Heart left ventricle (tissue), 16 donors: ENCODE measurements at regions not wholly inside any gene's neighbourhood (a gene's known extent, or its start where the extent isn't known, plus 50 kb on each side); places are given as distances from the start of the nearest gene placed in this dataset.

Source experiments
- ATAC-seq, 4 donors: fragments of 200-7000 bp; cut with Tn5 transposase; one replicate each; pipeline ENCODE4 v1.9.1; 2020 to 2022; ENCODE audit warnings: moderate library complexity in 4 of 4, mild to moderate bottlenecking in 3 of 4, moderate number of reproducible peaks in 1 of 4
- DNase-seq, 5 donors: peaks; one replicate each; pipeline ENCODE4 v3.0.0-alpha.2; 2020
- H3K27ac ChIP-seq, 12 donors: fragments of 200-600 bp; sonication (generic) in 4 of 12; one replicate each; pipeline versions ENCODE4 v1.5.0 to v1.8.0; 2016 to 2022; ENCODE audit warnings: mild to moderate bottlenecking in 2 of 12
- H3K27me3 ChIP-seq, 9 donors: fragments of 200-600 bp; sonication (generic) in 2 of 9; one replicate each; pipeline versions ENCODE4 v1.5.1 to v1.8.0; 2016 to 2022; ENCODE audit warnings: mild to moderate bottlenecking in 3 of 9
- H3K36me3 ChIP-seq, 9 donors: fragments of 200-600 bp; sonication (generic) in 2 of 9; one replicate each; pipeline versions ENCODE4 v1.5.0 to v1.8.0; 2018 to 2022; ENCODE audit warnings: mild to moderate bottlenecking in 2 of 9
- H3K4me1 ChIP-seq, 12 donors: fragments of 200-600 bp; sonication (generic) in 4 of 12; one replicate each; pipeline versions ENCODE4 v1.5.0 to v1.8.0; 2016 to 2022; ENCODE audit warnings: mild to moderate bottlenecking in 3 of 12
- H3K4me3 ChIP-seq, 12 donors: fragments of 200-600 bp; sonication (generic) in 4 of 12; one replicate each; pipeline versions ENCODE4 v1.5.0 to v1.8.0; 2017 to 2022; ENCODE audit warnings: mild to moderate bottlenecking in 9 of 12, moderate library complexity in 4 of 12
- H3K9me3 ChIP-seq, 12 donors: fragments of 200-600 bp; sonication (generic) in 4 of 12; one replicate each; pipeline versions ENCODE4 v1.5.0 to v1.8.0; 2016 to 2022; ENCODE audit warnings: mild to moderate bottlenecking in 1 of 12
- POLR2A ChIP-seq, 2 donors: fragments of 450-650 bp; IDR thresholded peaks; one replicate each; pipeline ENCODE4 v1.6.1; 2017; ENCODE audit warnings: antibody characterized with exemption in 2 of 2, mild to moderate bottlenecking in 2 of 2, moderate library complexity in 2 of 2
- WGBS, 4 donors: extraction: QIAGEN DNeasy Blood & Tissue Kit in 2 of 4; methylation state at CpG; one replicate each; pipeline versions ENCODE4 v1.1.5 to v1.1.7; 2013 to 2018; 5-methylcytosine and 5-hydroxymethylcytosine counted together
- intact Hi-C, 10 donors: fragments of 100-400 bp; cut with DNase I; formaldehyde crosslinking; loops; one replicate each; pipeline versions ENCODE4 v1.11.1 to v1.14.2; 2022
- TF ChIP-seq, protein P1 (sequence below), 12 donors: fragments of 200-600 bp; sonication (generic) in 4 of 12; IDR thresholded peaks; one replicate each; pipeline versions ENCODE4 v1.5.0 to v1.8.0; 2018 to 2022; ENCODE audit warnings: antibody characterized with exemption in 12 of 12, mild to moderate bottlenecking in 5 of 12
- donor health status: ischemic (EF 13 %, LVEDD 7.1; RV severe dilation, severe dysfunction).
- donor health status: healthy with polysubstance abuse.
- donor health status: DM: no; HTN: yes; CAD: no.
- donor health status: DM: no; HTN: no; CAD: no.
- donor health status: ischemic (EF 25% LVEDD 6.9; RV normal size, moderate dysfunction).
- donor health status: ischemic (EF 25% LVEDD 5.7; RV mildly dilated, moderate dysfunction).
- donor health status: healthy.
- donor health status: DM: yes; HTN: yes; CAD: no.
- donor health status: ischemic (EF 35%, LVEDD 5.7; RV mildly dilated, moderate dysfunction).
- donor health status: nonischemic (EF 11% LVEDD 7.7; RV severe dilation, severe dysfunction).
- donor health status: DM: yes; HTN: yes; CAD: no.
- donor health status: PGD.
- donor health status: ischemic (EF 29% LVEDD 5.4; RV normal size, mild dysfunction).
- donor health status: nonischemic (EF 23%, LVEDD 6.1; RV moderate dilation, normal function).

- Histone ChIP-seq H3K36me3 (no peaks in the 10 kb centered on the region), H3K4me3 (no peak overlapping the region), H3K4me1 (no peaks in the 10 kb centered on the region), H3K27me3 (peaks cover 0 to 3% (median 0%) of the 10 kb centered on the region in 9 donors), H3K9me3 (no peaks in the 10 kb centered on the region), H3K27ac (no peak overlapping the region)
- DNase-seq = no peak
- 0 to 50% (median 20%) methylated on average over 1 of the region's 1 CpG for WGBS, 4 donors
- ATAC-seq = no peak
- intact Hi-C loops = no loop called here
- TF ChIP-seq, protein P1, sequence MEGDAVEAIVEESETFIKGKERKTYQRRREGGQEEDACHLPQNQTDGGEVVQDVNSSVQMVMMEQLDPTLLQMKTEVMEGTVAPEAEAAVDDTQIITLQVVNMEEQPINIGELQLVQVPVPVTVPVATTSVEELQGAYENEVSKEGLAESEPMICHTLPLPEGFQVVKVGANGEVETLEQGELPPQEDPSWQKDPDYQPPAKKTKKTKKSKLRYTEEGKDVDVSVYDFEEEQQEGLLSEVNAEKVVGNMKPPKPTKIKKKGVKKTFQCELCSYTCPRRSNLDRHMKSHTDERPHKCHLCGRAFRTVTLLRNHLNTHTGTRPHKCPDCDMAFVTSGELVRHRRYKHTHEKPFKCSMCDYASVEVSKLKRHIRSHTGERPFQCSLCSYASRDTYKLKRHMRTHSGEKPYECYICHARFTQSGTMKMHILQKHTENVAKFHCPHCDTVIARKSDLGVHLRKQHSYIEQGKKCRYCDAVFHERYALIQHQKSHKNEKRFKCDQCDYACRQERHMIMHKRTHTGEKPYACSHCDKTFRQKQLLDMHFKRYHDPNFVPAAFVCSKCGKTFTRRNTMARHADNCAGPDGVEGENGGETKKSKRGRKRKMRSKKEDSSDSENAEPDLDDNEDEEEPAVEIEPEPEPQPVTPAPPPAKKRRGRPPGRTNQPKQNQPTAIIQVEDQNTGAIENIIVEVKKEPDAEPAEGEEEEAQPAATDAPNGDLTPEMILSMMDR (IDR thresholded peaks at IDR 0.05) = no peak
- TF ChIP-seq POLR2A (IDR thresholded peaks at IDR 0.05) = no peak
These were observed 274.1 kb upstream of the EDNRB start for GRCh38 chr13:78192716-78193115.

DNA sequence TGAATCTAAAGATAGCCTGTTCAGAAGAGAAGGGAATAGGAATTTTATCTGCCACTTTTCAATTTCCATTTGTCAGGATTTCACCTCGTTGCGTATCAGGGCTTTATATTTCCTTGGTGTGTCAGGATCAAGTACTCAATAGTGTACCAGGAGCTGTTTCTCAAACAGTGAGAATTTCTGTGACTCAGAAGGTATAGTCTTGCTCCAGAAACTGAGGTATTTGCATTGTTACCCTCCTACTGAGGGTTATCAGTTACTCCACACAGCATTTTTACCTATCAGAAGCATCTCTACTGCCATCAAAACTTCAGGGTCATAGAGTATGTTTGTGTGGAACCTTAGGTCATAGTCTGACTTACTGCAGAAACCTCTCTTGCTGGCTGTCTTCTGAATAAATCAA, 271.7 kb upstream of the EDNRB start:
- WGBS, 4 donors = 69 to 76% (median 73%) methylated on average over 2 of the region's 2 CpGs
- intact Hi-C loops = no loop called here
- no peak for ATAC-seq
- no peak overlapping the region for H3K27ac ChIP-seq
- DNase-seq = no peak
- TF ChIP-seq POLR2A (IDR thresholded peaks at IDR 0.05) = no peak
- TF ChIP-seq, protein P1 (IDR thresholded peaks at IDR 0.05) = no peak
- peaks cover 0 to 3% (median 0%) of the 10 kb centered on the region in 9 donors for H3K27me3 ChIP-seq
- H3K4me3 ChIP-seq = no peak overlapping the region
- H3K36me3 ChIP-seq = no peaks in the 10 kb centered on the region
- H3K4me1 ChIP-seq = no peaks in the 10 kb centered on the region
- H3K9me3 ChIP-seq = no peaks in the 10 kb centered on the region

- peaks cover 0 to 6% (median 0%) of the 10 kb centered on the region in 12 donors for H3K9me3 ChIP-seq
- WGBS, 4 donors = 44 to 73% (median 66%) methylated on average over 4 of the region's 4 CpGs
- H3K4me1 ChIP-seq = no peaks in the 10 kb centered on the region
- ATAC-seq = no peak
- TF ChIP-seq POLR2A (IDR thresholded peaks at IDR 0.05) = no peak
- TF ChIP-seq, protein P1 (IDR thresholded peaks at IDR 0.05) = no peak
- H3K4me3 ChIP-seq = no peak overlapping the region
- H3K27me3 ChIP-seq = no peaks in the 10 kb centered on the region
- intact Hi-C loops = no loop called here
- no peaks in the 10 kb centered on the region for H3K36me3 ChIP-seq
- DNase-seq = no peak
- no peak overlapping the region for H3K27ac ChIP-seq
These were observed 269.1 kb upstream of the EDNRB start for GRCh38 chr13:78187781-78188180.

DNA sequence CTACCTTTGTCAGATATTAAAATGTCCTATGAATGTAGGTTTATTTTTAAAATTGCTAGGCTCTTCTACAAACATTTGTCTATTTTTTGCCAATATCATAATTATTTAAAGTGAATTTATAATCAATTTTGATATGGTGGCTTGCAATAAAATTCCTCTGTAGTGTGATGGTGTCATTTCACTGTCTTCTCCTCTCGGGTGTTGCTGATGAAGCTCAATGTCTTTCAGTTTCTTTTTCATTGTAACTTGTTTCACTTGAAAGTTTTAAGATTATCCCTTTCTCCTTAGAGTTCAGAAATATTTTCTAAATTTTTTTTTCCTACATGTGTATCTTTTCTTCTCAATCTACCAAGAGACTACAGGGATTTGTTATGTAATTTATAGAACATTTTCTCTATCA, 267.1 kb upstream of the EDNRB start:
- Histone ChIP-seq H3K27me3 (no peaks in the 10 kb centered on the region), H3K9me3 (peaks cover 0 to 6% (median 0%) of the 10 kb centered on the region in 12 donors), H3K4me1 (no peaks in the 10 kb centered on the region), H3K27ac (no peak overlapping the region), H3K4me3 (no peak overlapping the region), H3K36me3 (no peaks in the 10 kb centered on the region)
- no peak for ATAC-seq
- no peak for DNase-seq
- WGBS, 4 donors = 75 to 83% (median 79%) methylated on average over 1 of the region's 1 CpG
- intact Hi-C loops = no loop called here
- TF ChIP-seq, protein P1 (IDR thresholded peaks at IDR 0.05) = no peak
- no peak for TF ChIP-seq POLR2A (IDR thresholded peaks at IDR 0.05)
